GM06990 (cell line): ENCODE measurements at regions not wholly inside any gene's neighbourhood (a gene's known extent, or its start where the extent isn't known, plus 50 kb on each side); places are given as distances from the start of the nearest gene placed in this dataset.

Experiments
- DNase-seq: peaks from one replicate; pipeline ENCODE4 v3.0.0-alpha.2; 2011; ENCODE audit not compliant: insufficient read length; ENCODE audit errors: extremely low read depth
- H3K27me3 ChIP-seq: replicated peaks from 2 replicates; pipeline ENCODE4 v1.6.0; 2011; ENCODE audit warnings: low read length; ENCODE audit not compliant: control insufficient read depth, insufficient read depth
- H3K36me3 ChIP-seq: 2 replicates; pipeline ENCODE4 v1.5.1; 2011; ENCODE audit warnings: low read length; ENCODE audit not compliant: control insufficient read depth, insufficient read depth
- H3K4me3 ChIP-seq: replicated peaks from 2 replicates; pipeline ENCODE4 v1.5.1; 2011; ENCODE audit warnings: low read depth, mild to moderate bottlenecking, control low read depth, low read length
- CTCF ChIP-seq: IDR thresholded peaks from 2 replicates; pipeline ENCODE4 v1.5.1; 2011; ENCODE audit warnings: low read length, control low read depth, mild to moderate bottlenecking, inconsistent platforms; ENCODE audit not compliant: insufficient read depth, poor library complexity, severe bottlenecking

GRCh38 chr13:21964686-21965085, 293.8 kb downstream of the FGF9 start:
- DNase-seq, result no peak
- H3K27me3 ChIP-seq, result no peaks in the 10 kb centered on the region
- H3K36me3 ChIP-seq, result no peaks in the 10 kb centered on the region
- H3K4me3 ChIP-seq, result no peak overlapping the region
- TF ChIP-seq CTCF, result no peak

GRCh38 chr13:21965095-21965494, 294.2 kb downstream of the FGF9 start:
- H3K36me3 ChIP-seq, result no peaks in the 10 kb centered on the region
- H3K27me3 ChIP-seq, result no peaks in the 10 kb centered on the region
- no peak overlapping the region for H3K4me3 ChIP-seq
- no peak for DNase-seq
- TF ChIP-seq CTCF, result no peak

GRCh38 chr13:21966014-21966413, 295.1 kb downstream of the FGF9 start:
- Histone ChIP-seq H3K27me3 (no peaks in the 10 kb centered on the region), H3K4me3 (no peak overlapping the region), H3K36me3 (no peaks in the 10 kb centered on the region)
- no peak for TF ChIP-seq CTCF
- DNase-seq, result no peak

- no peak for TF ChIP-seq CTCF
- Histone ChIP-seq H3K4me3 (no peak overlapping the region), H3K36me3 (no peaks in the 10 kb centered on the region), H3K27me3 (no peaks in the 10 kb centered on the region)
- no peak for DNase-seq
Measured at GRCh38 chr13:21967871-21968270, 297.0 kb downstream of the FGF9 start.

- Histone ChIP-seq H3K36me3 (no peaks in the 10 kb centered on the region), H3K4me3 (no peak overlapping the region), H3K27me3 (no peaks in the 10 kb centered on the region)
- no peak for DNase-seq
- TF ChIP-seq CTCF, result no peak
Measured at GRCh38 chr13:21970172-21970571, 299.3 kb downstream of the FGF9 start.

- H3K27me3 ChIP-seq, result no peaks in the 10 kb centered on the region
- DNase-seq, result no peak
- no peaks in the 10 kb centered on the region for H3K36me3 ChIP-seq
- H3K4me3 ChIP-seq, result no peak overlapping the region
- TF ChIP-seq CTCF, result no peak
Measured at GRCh38 chr13:21970918-21971317, 300.0 kb downstream of the FGF9 start.
